ENCODE measurements at regions not wholly inside any gene's neighbourhood (a gene's known extent, or its start where the extent isn't known, plus 50 kb on each side); places are given as distances from the start of the nearest gene placed in this dataset.
A peak's percentile ranks its signal among the peaks of the same experiment; 100 is the strongest.

- Histone ChIP-seq H3K79me2 (ENCODE audit: control insufficient read depth, insufficient read depth, low read length) (no peaks in the 10 kb centered on the region), H3K9ac (replicated peaks; ENCODE audit: extremely low read depth, insufficient read depth, low read length) (no peak overlapping the region), H3K4me2 (ENCODE audit: insufficient read depth, low read length) (no peak overlapping the region), H3K27me3 (ENCODE audit: control insufficient read depth in 2 of 2, insufficient read depth in 2 of 2, low read length in 2 of 2) (no peaks in the 10 kb centered on the region), H3K4me1 (ENCODE audit: control insufficient read depth, extremely low read depth, insufficient read depth, low read length) (no peaks in the 10 kb centered on the region), H3K36me3 (ENCODE audit: control insufficient read depth in 2 of 2, extremely low read depth in 1 of 2, insufficient read depth in 2 of 2, low read length in 2 of 2) (no peaks in the 10 kb centered on the region), H3K4me3 (replicated peaks in 1 of 3; ENCODE audit: insufficient read depth in 1 of 3, low read depth in 1 of 3, low read length in 3 of 3) (no peak overlapping the region), H3K9me1 (replicated peaks; ENCODE audit: control insufficient read depth, extremely low read depth, insufficient read depth, low read length) (no peaks in the 10 kb centered on the region), H4K20me1 (replicated peaks; ENCODE audit: control insufficient read depth, extremely low read depth, insufficient read depth, low read length) (no peaks in the 10 kb centered on the region), H2AFZ (ENCODE audit: low read depth, low read length) (no peak overlapping the region), H3K9me3 (replicated peaks; ENCODE audit: control insufficient read depth, insufficient read depth, low read length) (no peaks in the 10 kb centered on the region), H3K27ac (ENCODE audit: insufficient read depth, low read depth, low read length) (no peak overlapping the region)
- FAIRE-seq (no peak), DNase-seq (ENCODE audit: low read depth, low spot score) (peak; percentile 21)
- BruUV-seq (replicated peaks) = no TSS peak
- intact Hi-C loops (cut with micrococcal nuclease) (no loop called here), dilution Hi-C loops (cut with MboI; ENCODE audit: extremely low pct_ligation_motif_present, low sequenced_read_pairs) (no loop called here)
- no peak for TF ChIP-seq FOS (IDR thresholded peaks at IDR 0.05; ENCODE audit: borderline replicate concordance, insufficient read depth, low read length)
- no peak for TF ChIP-seq POLR2A (IDR thresholded peaks at IDR 0.05; ENCODE audit: low read depth, low read length)
- no peak for TF ChIP-seq JUN (IDR thresholded peaks at IDR 0.05; ENCODE audit: borderline replicate concordance, insufficient read depth, insufficient read length, low read depth)
- no peak for TF ChIP-seq CTCF (IDR thresholded peaks at IDR 0.05; ENCODE audit: extremely low read depth in 1 of 2, insufficient read depth in 1 of 2, low read depth in 1 of 2, low read length in 2 of 2)
- TF ChIP-seq MYC (IDR thresholded peaks at IDR 0.05; ENCODE audit: low read depth, low read length) = no peak
- no peak for TF ChIP-seq GATA2 (IDR thresholded peaks at IDR 0.05; ENCODE audit: insufficient read depth, insufficient read length, low read depth, low read length)
- TF ChIP-seq MAX (IDR thresholded peaks at IDR 0.05; ENCODE audit: insufficient read depth, insufficient read length) = no peak
- TF ChIP-seq EZH2 (IDR thresholded peaks at IDR 0.05; ENCODE audit: borderline replicate concordance, low read depth, low read length, severe bottlenecking) = no peak
- no peak for TF ChIP-seq POLR2AphosphoS5 (IDR thresholded peaks at IDR 0.05; ENCODE audit: insufficient read depth, low read depth, low read length)
- CTCF ChIA-PET = no interaction called here
- POLR2A ChIA-PET = no interaction called here
Measured at GRCh38 chr17:20914658-20915057, 128.2 kb downstream of the USP22 start.

Measured in endothelial cell of umbilical vein (primary cell).